GM21447 (cell line): ENCODE measurements at regions not wholly inside any gene's neighbourhood (a gene's known extent, or its start where the extent isn't known, plus 50 kb on each side); places are given as distances from the start of the nearest gene placed in this dataset.
"Not testable (repeated sequence)": the region's sequence is repeated elsewhere in the genome, so short reads cannot be mapped to it uniquely, and the experiment has no call there.

Source experiments
- ATAC-seq: cut with Tn5 transposase; IDR thresholded peaks from one replicate; pipeline ENCODE4 v1.9.1; 2021; ENCODE audit not compliant: unreplicated experiment

DNA sequence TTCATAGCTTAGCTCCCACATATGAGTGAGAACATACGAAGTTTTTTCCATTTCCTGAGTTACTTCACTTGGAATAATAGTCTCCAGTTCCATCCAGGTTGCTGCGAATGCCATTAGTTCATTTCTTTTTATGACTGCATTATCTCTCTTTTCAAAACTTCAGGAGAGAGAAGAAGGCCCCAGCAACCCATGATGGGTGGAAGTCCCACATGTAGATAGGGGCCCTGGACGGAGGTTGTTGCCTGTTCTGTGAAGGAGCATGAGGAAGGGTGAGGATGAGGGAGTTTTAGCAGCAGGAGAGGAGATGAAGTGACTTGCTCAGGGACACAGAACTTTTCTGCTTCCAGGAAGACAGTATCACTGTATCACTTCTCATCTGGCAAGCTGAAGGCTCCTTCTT is 102.2 kb upstream of the KLF4 start:
- ATAC-seq, result no peak

DNA sequence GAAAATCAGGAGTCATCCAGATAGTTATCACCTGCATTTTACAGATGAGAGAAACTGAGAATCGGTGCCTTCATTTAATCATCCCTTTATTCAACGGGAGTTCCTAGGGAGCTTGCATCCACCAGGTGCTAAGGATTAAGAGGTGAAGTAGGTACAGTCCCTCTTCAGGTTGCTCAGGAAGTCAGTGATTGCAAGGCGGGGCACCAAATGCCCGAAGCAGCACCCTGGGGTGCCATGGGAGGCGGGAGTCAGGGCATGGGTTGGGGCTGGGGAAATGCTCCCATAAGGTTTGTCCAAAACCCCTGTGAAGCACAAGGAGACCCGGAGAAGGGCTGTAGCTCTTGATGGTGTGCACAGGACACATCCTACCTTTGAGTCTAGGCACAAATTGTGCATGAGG is 98.8 kb upstream of the KLF4 start:
- no peak for ATAC-seq

DNA sequence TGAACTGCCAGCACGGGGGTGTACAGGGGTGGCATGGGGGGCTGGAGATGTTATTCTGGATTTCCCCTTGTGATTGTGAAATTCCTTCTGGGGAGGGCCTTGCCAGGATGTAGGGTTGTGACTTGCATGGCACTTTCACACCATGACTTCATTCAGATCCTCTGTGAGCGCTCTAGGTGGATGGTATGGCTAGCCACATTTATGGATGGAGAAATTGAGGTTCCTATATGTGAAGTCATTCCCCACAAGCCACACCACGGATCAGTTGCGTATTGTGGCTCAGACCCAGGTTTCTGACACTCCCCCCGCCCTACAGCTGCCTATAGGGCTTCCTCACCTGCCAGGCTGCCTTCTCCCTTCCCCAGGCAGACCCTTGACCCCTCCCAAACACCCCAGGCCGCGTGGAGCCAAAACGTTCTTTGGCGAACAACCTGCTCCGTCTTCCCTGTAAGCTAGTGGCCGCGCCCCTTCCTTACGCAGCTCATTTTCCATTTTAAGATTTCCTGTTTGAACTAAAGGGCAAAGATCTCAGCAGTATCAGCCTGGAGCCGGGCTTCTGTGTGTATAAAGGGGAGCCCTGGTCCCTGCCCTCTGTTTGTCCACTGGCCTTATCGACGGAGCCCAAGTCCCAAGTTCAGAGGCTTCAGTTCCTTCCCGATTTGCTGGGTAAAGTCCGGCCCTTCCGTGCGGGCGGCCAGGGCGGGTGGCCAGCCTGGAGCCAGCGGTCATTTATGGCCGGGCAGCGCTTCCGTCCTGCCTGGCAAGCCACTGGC is 97.8 kb upstream of the KLF4 start:
- no peak for ATAC-seq

DNA sequence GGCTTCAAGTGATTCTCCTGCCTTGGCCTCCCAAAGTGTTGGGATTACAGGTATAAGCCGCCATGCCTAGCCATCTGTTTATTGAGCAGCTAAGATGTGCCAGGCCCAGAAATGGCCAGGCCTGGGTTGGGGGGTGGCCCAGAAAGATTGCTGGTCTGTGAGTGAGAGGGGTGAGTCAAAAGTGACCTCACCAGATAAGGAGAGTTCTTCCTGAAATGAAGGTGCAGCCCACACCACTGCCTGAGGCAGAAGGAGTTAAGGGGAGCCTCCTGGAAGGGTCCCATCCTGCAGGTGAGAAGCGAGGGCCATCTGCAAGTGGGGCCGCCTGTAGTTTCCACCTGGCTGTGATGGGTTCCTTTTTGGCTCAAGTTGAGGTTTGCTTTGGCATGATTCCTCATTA is 96.9 kb upstream of the KLF4 start:
- ATAC-seq, result no peak

DNA sequence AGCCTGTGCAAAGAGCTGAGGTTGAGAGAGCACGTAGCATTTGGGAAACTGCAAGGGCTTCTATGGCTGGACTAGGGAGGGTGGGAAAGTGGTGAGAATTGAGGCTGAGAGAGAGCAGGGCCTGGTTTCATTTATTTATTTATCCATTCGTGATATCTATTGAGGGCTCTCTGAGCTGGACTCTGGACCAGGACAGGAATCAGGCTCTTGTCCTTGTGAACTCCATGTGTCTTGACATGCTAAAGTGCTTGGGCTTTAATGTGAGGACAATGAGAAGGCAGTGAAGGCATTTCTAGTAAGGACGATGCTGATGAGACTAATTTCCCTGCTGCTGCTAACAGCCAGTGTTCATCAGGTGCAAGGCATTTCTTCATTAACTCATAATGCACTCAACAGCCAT is 95.9 kb upstream of the KLF4 start:
- ATAC-seq, result no peak

DNA sequence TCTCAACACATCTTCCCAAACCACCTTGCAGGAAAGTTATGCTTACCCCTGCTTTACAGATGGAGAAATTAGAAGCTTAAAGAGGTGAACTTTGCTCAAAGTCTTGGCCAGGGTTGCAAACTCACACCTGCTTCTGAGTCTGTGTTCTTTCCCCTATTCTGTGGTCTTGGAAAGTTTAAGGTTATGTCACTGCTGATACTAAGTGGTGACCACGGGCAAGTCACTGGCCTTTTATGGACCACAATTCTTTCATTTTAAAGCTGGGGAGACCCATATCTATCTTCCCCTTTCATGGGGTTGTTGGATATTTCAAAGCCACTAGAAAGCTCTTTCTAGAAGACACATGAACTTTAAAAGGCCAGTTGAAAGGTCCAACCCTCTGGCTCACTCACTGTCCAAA is 95.4 kb upstream of the KLF4 start:
- ATAC-seq, result no peak

DNA sequence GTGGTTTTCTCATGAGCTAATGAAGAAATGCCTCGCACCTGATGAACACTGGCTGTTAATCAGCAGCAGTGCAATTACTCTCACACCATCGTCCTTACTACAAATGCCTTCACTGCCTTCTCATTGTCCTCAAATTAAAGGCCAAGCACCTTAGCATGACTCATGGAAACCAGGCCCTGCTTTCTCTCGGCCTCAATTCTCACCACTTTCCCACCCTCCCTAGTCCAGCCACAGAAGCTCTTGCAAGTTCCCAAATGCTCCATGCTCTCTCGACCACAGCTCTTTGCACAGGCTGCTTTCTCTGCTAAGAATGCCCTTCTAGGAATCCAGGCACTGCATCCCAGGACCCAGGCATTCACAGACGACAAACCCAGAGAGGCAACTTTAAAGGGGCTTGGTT is 94.6 kb upstream of the KLF4 start:
- no peak for ATAC-seq

DNA sequence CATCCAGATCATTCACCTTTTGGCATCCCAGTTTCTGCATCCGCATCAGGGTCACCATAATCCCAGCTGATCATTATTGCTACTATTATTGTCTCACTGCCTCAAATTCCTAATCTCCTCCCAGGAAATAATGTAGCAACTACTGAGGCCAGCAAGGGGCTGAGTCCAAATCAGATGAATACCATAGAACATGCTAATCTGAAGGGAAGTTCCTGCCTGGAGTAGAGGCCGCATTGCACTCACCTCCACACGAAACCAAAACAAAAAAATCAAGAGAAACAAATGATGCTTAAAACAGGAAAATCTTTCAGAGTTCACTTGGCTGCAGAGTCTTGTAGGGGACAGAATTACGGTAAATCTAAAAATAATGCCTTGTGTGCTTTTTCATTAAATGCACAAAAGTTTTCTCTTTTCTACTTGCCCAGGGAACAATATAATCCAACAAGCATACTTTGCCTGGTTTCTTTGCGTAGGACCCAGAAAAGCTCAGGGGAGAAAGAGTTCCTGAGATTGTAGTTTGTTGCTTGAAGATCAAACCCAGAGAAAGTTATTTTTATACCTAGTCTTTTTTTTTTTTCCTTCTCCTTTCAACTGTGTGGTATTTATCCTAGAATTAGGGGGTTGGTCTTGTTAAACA is 87.7 kb upstream of the KLF4 start:
- no peak for ATAC-seq

DNA sequence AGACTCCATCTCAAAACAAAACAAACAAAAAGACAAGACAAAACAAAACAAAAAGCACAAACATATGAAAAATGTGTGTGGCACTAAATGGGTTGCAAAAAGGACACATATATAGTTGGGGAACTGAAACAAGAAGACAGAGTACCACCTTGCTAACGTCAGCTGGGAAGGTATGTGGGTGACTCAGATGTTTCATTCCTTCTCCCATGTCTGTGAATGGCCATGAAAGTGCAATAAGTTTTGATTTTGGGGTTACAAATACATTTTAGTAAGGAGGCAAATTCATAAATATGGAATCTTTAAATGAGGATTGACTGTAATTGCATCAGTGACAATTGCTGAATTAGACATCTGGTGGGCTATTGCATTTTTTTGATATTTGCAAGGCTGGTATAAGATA is 81.6 kb upstream of the KLF4 start:
- no peak for ATAC-seq

DNA sequence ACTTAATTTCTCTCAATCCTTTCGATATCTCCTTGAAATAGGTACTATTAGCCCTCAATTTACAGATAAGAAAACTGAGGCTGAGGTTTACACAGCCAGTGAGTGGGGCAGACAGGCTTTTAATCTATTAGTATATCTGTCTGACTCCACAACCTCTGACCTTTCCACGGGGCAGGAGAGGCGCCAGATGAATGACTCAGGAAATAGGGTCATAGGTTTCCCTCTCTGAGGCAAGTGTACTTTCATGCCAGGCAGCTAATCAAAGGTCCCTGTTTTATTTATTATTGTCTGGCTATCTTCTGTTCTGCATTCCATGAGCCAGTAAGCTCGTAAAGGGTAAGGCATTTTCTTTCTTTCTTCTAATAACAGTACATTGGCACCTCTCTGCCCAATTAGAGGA is 79.6 kb upstream of the KLF4 start:
- no peak for ATAC-seq

DNA sequence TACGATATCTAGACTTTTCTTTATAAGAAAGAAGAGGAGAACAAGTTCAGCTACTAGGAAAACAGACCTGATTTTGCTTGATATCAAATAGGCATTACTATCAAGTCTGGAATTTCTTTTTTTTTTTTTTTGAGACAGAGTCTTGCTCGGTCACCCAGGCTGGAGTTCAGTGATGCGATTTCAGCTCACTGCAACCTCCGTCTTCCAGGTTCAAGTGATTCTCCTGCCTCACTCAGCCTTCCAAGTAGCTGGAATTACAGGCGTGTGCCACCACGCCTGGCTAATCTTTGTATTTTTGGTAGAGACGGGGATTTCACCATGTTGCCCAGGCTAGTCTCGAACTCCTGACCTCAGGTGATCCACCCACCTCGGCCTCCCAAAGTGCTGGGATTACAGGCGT is 78.8 kb upstream of the KLF4 start:
- ATAC-seq, result not testable (repeated sequence)

DNA sequence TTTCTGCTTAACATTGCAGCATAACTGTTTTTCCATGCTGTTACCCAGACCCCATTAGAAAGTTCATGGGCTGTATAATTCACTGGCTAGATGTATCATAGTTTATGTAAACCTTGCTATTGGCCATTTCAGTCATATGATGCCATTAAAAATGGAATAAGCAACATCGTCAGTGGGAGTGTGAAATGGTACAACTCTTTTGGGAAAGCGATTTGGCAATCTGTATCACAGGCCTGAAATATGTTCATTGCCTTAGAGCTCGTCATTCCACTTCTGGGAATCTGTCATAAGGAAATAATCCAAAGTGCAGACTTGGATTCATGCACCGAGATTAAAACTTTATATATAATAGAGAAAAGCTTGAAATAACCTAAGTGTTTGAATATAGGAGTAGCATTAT is 77.9 kb upstream of the KLF4 start:
- ATAC-seq, result no peak

DNA sequence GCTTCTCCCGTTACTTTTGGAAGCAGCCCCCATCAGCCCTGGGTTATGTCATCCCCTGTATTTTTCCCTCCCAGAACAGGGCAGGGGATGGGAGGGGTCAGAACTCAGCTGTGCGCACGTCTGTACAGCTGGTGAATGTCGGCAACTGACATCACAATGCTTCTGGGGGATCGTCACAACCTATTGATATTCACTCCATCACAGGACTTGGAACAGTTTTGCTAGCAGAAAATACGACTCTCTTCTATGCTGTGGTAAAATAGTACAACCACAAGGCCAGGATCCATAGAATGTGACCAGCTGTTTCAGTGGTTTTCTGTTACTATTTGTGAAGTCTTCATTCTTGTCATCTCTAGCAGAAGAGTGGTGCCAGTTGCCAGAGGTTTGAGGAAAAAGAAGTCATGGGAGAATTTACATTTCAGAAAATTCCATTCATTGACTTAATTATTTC is 77.1 kb upstream of the KLF4 start:
- no peak for ATAC-seq

DNA sequence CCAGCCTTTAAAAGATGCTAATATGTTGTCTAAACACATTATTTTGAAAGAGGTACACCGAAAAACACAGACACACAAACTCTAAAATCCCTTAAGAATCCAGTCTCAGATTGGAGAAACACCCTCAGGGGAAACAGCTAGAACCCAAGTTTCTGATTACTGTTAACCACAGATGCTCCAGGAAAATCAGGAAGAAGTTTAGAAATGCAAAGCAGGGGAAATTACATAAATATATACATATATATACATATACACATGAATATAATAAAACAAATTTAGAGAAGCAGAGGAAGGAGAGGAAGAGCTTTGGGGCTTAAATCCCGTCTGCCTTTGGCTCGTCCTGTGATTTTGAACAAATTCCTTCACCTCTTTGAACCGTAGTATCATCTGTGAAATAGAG is 73.2 kb upstream of the KLF4 start:
- ATAC-seq, result no peak

DNA sequence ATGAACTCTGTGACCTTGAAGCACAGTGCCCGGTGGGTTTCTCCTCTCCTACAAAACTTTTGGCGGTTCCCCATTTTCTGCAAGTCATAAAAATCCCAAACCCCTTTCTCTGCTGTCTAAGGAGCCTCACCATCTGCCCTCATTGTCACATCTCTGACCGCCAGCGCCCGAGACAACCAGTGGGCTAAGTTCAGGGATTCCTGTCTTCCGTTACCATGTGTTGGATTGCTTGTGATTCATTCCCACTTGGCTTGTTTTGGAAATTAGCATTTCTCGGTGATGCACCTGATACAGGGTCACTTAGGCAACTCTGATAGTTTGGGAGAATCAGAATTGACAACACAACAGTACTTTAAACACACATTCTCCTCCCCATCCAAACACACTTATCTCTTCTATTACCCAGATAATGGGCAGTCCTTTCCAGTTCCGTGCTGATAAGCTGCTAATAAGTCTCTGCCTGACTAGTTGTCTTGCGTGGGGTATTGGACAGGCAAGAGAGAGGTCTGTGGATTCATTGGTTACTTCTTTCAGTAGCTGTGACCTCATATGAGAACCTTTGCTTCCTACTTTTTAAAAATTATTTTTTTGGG is 70.0 kb upstream of the KLF4 start:
- no peak for ATAC-seq

DNA sequence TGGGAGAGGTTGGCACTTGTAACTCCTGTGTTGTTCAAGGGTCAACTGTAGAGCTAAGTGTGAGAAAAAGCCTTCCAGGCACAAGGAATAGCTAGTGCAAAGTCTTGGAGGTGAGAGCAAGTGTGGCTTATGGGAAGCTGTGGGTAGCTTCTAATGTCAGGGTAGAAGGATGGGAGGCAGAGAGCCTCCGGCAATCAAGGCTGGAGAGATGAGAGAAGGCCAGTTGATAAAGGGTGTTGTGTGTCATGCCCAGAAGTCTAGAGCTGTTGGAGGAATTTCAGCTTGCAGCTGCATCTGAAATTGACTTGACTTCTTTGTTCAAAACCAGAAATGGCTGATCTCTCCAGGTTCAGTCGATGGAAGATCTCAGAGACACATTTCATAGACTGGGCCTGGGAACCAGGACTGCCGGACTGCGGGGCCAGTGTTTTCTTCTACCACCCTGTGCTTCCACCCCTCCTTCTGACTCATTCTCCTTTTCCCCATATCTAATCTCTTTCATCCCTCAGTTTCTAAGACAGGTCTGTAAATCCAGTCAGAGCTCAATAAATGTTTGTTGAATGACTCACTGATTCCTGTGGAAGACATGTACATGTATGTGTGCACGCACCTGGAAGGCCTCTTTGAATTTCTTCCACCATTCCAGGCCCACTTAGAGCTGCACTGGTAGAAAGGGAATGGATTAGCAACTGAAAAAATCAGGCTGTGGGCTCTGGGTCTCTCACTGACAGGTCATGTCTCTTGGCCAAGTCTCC is 67.8 kb upstream of the KLF4 start:
- ATAC-seq, result no peak

DNA sequence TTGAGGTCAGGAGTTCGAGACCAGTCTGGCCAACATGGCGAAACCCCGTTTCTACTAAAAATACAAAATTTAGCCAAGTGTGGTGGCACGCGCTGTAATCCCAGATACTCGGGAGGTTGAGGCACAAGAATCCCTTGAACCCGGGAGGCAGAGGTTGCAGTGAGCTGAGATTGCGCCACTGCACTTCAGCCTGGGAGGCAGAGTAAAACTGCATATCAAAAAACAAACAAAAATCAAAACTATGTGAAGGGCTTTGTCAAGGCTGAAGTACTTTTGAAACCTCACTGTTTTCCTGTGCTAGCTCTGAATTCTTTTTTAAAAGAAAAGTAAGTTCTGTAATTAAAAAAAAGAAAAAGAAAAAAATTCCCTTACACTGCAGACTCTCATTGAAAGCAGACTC is 65.1 kb upstream of the KLF4 start:
- ATAC-seq, result no peak

DNA sequence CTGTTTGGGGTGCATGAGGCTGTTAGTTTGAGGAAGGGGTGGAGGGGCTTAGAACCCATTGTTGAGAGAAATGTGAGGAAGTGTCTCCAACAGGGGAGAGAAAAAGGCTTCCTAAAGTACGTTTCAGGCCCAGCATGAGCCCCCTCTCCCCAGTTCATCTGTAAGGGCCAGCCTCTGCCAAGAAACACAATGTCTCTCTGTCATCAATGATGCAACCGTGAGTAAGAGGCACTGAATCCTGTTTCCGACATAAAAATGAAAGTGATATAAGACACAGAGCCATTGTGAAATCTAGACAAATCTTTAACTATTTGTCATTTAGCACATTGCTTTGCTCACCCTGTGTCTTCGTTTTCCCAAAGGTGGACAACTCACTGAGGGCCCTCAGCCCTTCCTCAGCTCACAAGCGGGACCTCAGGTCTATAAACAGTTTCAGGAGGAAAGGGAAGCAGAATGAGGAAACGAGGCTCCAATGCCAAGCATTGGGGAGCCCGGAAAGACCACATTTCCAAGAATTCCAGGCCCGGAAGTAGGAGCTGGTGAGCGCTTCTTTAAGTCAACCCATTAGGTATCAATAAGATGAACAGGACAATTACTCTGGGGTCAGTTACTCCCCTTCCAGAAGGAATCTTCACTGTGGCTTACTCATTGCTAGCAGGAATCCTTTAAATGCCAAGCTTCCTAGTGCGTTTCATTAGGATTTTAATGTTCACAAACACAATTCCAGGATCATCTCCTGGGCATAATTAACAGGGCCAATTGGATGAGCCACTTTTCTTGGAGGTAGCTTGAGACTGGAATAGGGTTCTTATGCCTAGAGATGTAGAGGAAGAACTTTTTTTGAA is 59.0 kb upstream of the KLF4 start:
- ATAC-seq, result no peak

DNA sequence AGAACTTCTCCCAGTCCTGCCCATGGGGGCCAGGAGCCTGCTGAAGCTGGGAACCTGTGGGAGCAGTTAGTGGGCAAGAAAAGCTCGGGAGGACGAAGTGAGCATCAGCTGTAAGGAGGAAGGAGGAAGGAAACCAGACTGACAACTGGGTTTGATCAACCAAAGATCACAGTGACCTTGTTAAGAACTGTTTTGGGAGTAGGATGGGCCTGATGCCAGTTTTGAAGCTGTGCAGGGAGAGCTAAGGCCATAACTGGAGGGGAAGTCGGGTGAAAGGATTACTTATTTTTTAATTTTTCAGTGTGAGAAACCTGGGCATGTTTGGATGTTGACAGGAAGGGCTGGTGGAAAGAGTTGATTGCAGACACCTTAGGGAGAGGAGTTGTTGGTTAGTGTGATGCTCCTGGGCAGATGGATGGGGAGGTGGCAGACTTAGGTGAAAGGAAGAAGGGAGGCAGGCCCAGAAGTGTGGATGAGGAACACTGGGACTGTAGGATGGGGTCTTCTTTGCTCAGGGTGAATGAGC is 58.3 kb upstream of the KLF4 start:
- no peak for ATAC-seq

DNA sequence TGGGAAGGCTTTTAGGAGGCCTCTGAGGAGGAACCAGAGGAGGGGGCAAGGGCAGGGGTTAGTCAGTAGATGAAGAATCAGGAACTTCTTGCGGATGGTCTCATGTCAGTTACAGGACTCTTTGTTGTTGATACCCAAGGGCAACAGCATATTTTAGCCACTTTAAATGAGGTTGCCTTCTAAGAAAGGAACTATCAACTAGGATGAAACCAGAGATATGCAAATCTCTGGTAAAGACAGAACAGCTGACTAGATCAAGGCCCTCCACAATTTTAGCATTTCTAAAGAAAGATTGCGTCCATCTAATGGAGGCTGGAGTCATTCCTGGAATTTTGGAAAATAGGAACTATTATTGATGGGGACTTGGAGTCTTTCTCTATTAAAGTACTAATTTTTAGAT is 57.7 kb upstream of the KLF4 start:
- no peak for ATAC-seq

DNA sequence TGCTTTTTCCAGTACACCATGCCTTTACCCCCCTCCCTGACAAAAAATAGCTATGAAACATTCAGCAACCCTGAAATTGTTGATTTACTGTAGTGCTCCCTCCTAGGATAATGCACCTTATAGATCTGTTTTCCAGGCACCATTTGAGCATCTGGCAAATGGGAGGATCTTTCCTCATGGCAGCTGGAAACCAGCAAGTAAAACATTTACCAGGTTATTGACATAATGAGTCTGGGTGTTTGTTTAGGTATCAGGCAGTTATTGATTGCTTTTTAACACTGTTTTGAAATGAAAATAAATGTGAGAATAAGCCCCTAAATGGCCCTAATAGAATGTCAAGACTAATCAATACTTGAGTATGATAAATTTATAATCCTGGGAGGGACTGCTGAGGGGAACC is 57.3 kb upstream of the KLF4 start:
- no peak for ATAC-seq
